ENCODE measurements at regions not wholly inside any gene's neighbourhood (a gene's known extent, or its start where the extent isn't known, plus 50 kb on each side); places are given as distances from the start of the nearest gene placed in this dataset.

DNA sequence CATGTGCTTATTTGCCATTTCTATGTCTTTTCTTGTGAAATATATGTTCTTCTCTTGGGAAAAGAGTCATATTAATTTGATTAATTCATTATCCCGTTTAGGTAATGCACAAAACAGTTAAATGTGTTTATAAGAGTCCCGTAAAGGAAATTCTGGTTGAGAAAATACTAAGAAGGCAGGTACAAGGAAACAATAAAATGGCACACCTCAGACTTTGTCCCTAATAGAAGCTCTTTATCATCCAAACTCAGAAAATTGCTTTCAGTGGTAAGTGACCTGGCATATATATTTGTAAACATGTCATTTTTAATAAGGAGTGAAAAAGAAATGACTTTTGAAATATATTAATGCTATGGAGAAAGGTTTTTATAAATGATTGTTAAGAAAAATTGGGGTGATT, 540.5 kb upstream of the CITED2 start:
- TF ChIP-seq TAF1 (IDR thresholded peaks at IDR 0.05; ENCODE audit: low read depth) (no peak), RAD21 (conservative IDR thresholded peaks at IDR 0.05) (no peak), EZH2 (IDR thresholded peaks at IDR 0.05; ENCODE audit: borderline replicate concordance, insufficient read depth, low read length, poor library complexity, severe bottlenecking) (no peak), POLR2AphosphoS5 (IDR thresholded peaks at IDR 0.05) (no peak)
- TF ChIP-seq, protein P1, sequence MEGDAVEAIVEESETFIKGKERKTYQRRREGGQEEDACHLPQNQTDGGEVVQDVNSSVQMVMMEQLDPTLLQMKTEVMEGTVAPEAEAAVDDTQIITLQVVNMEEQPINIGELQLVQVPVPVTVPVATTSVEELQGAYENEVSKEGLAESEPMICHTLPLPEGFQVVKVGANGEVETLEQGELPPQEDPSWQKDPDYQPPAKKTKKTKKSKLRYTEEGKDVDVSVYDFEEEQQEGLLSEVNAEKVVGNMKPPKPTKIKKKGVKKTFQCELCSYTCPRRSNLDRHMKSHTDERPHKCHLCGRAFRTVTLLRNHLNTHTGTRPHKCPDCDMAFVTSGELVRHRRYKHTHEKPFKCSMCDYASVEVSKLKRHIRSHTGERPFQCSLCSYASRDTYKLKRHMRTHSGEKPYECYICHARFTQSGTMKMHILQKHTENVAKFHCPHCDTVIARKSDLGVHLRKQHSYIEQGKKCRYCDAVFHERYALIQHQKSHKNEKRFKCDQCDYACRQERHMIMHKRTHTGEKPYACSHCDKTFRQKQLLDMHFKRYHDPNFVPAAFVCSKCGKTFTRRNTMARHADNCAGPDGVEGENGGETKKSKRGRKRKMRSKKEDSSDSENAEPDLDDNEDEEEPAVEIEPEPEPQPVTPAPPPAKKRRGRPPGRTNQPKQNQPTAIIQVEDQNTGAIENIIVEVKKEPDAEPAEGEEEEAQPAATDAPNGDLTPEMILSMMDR (IDR thresholded peaks at IDR 0.05; ENCODE audit: poor library complexity, severe bottlenecking): no peak
- TF ChIP-seq, protein P2, sequence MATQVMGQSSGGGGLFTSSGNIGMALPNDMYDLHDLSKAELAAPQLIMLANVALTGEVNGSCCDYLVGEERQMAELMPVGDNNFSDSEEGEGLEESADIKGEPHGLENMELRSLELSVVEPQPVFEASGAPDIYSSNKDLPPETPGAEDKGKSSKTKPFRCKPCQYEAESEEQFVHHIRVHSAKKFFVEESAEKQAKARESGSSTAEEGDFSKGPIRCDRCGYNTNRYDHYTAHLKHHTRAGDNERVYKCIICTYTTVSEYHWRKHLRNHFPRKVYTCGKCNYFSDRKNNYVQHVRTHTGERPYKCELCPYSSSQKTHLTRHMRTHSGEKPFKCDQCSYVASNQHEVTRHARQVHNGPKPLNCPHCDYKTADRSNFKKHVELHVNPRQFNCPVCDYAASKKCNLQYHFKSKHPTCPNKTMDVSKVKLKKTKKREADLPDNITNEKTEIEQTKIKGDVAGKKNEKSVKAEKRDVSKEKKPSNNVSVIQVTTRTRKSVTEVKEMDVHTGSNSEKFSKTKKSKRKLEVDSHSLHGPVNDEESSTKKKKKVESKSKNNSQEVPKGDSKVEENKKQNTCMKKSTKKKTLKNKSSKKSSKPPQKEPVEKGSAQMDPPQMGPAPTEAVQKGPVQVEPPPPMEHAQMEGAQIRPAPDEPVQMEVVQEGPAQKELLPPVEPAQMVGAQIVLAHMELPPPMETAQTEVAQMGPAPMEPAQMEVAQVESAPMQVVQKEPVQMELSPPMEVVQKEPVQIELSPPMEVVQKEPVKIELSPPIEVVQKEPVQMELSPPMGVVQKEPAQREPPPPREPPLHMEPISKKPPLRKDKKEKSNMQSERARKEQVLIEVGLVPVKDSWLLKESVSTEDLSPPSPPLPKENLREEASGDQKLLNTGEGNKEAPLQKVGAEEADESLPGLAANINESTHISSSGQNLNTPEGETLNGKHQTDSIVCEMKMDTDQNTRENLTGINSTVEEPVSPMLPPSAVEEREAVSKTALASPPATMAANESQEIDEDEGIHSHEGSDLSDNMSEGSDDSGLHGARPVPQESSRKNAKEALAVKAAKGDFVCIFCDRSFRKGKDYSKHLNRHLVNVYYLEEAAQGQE (IDR thresholded peaks at IDR 0.05; ENCODE audit: borderline replicate concordance): no peak

Data from neural cell (in vitro differentiated cells).